ENCODE measurements at regions not wholly inside any gene's neighbourhood (a gene's known extent, or its start where the extent isn't known, plus 50 kb on each side); places are given as distances from the start of the nearest gene placed in this dataset.

DNA sequence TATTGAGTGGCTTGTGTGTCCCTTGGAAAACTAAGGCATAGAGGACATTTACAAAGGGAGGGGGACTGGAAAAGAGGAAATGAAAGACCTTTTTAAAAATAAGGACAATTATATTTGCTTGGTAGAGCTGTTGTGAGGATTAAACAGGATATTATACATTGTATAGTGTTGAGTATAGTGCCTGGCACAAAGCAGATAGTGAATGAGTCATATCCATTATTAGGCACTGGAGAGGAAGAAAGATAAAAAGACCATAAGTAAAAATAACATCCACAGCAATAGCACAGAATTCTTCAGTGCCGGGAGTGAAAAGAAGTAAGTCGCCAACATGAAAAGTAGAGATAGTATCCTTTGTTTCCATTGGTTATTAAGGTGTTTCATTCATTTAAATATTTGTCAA, 623.3 kb downstream of the PDCD6IP start:
- TF ChIP-seq CTCF (conservative IDR thresholded peaks at IDR 0.05), result no peak
- no peak for TF ChIP-seq EZH2 (IDR thresholded peaks at IDR 0.05; ENCODE audit: low read depth)
